ENCODE measurements at regions not wholly inside any gene's neighbourhood (a gene's known extent, or its start where the extent isn't known, plus 50 kb on each side); places are given as distances from the start of the nearest gene placed in this dataset.

GRCh38 chr11:109221190-109221589 is 200.8 kb upstream of the C11orf87 start:
- Histone ChIP-seq H3K4me3 (no peak overlapping the region), H3K27ac (no peak overlapping the region), H3K27me3 (no peaks in the 10 kb centered on the region), H3K36me3 (no peaks in the 10 kb centered on the region), H3K4me1 (no peaks in the 10 kb centered on the region), H3K9me3 (replicated peaks) (no peaks in the 10 kb centered on the region)
- DNase-seq = no peak

GRCh38 chr11:109222761-109223160 is 199.2 kb upstream of the C11orf87 start:
- no peak overlapping the region for H3K4me3 ChIP-seq
- H3K27ac ChIP-seq = no peak overlapping the region
- no peaks in the 10 kb centered on the region for H3K27me3 ChIP-seq
- no peaks in the 10 kb centered on the region for H3K9me3 ChIP-seq (replicated peaks)
- H3K36me3 ChIP-seq = no peaks in the 10 kb centered on the region
- DNase-seq = no peak
- H3K4me1 ChIP-seq = no peaks in the 10 kb centered on the region

- H3K9me3 ChIP-seq (replicated peaks) = no peaks in the 10 kb centered on the region
- no peaks in the 10 kb centered on the region for H3K27me3 ChIP-seq
- no peaks in the 10 kb centered on the region for H3K36me3 ChIP-seq
- no peak overlapping the region for H3K4me3 ChIP-seq
- DNase-seq = no peak
- no peak overlapping the region for H3K27ac ChIP-seq
- H3K4me1 ChIP-seq = no peaks in the 10 kb centered on the region
These were observed 198.5 kb upstream of the C11orf87 start for GRCh38 chr11:109223451-109223850.

- no peaks in the 10 kb centered on the region for H3K9me3 ChIP-seq (replicated peaks)
- H3K4me1 ChIP-seq = no peaks in the 10 kb centered on the region
- no peak overlapping the region for H3K4me3 ChIP-seq
- H3K27me3 ChIP-seq = no peaks in the 10 kb centered on the region
- DNase-seq = no peak
- no peaks in the 10 kb centered on the region for H3K36me3 ChIP-seq
- no peak overlapping the region for H3K27ac ChIP-seq
These were observed 192.3 kb upstream of the C11orf87 start for GRCh38 chr11:109229682-109230081.

- Histone ChIP-seq H3K27ac (no peak overlapping the region), H3K27me3 (no peaks in the 10 kb centered on the region), H3K36me3 (no peaks in the 10 kb centered on the region), H3K4me3 (no peak overlapping the region), H3K9me3 (replicated peaks) (no peaks in the 10 kb centered on the region), H3K4me1 (no peaks in the 10 kb centered on the region)
- DNase-seq = no peak
These were observed 185.8 kb upstream of the C11orf87 start for GRCh38 chr11:109236188-109236587.

GRCh38 chr11:109236696-109237095 is 185.3 kb upstream of the C11orf87 start:
- H3K27me3 ChIP-seq = no peaks in the 10 kb centered on the region
- H3K4me3 ChIP-seq = no peak overlapping the region
- no peaks in the 10 kb centered on the region for H3K9me3 ChIP-seq (replicated peaks)
- no peak overlapping the region for H3K27ac ChIP-seq
- H3K4me1 ChIP-seq = no peaks in the 10 kb centered on the region
- H3K36me3 ChIP-seq = no peaks in the 10 kb centered on the region
- DNase-seq = no peak

GRCh38 chr11:109237636-109238035 is 184.4 kb upstream of the C11orf87 start:
- peak in 1 of 2 experiments; percentile 1 for DNase-seq
- Histone ChIP-seq H3K27ac (no peak overlapping the region), H3K4me1 (no peaks in the 10 kb centered on the region), H3K9me3 (replicated peaks) (no peaks in the 10 kb centered on the region), H3K27me3 (no peaks in the 10 kb centered on the region), H3K36me3 (no peaks in the 10 kb centered on the region), H3K4me3 (no peak overlapping the region)

GRCh38 chr11:109241988-109242536 is 179.9 kb upstream of the C11orf87 start:
- Histone ChIP-seq H3K27ac (no peak overlapping the region), H3K9me3 (replicated peaks) (no peaks in the 10 kb centered on the region), H3K4me3 (no peak overlapping the region), H3K27me3 (no peaks in the 10 kb centered on the region), H3K4me1 (no peaks in the 10 kb centered on the region), H3K36me3 (no peaks in the 10 kb centered on the region)
- no peak for DNase-seq

- H3K27ac ChIP-seq = no peak overlapping the region
- H3K4me1 ChIP-seq = no peaks in the 10 kb centered on the region
- no peaks in the 10 kb centered on the region for H3K9me3 ChIP-seq (replicated peaks)
- no peak overlapping the region for H3K4me3 ChIP-seq
- no peak for DNase-seq
- no peaks in the 10 kb centered on the region for H3K36me3 ChIP-seq
- no peaks in the 10 kb centered on the region for H3K27me3 ChIP-seq
These were observed 174.9 kb upstream of the C11orf87 start for GRCh38 chr11:109247071-109247470.

GRCh38 chr11:109249597-109249996 is 172.4 kb upstream of the C11orf87 start:
- DNase-seq = no peak
- Histone ChIP-seq H3K4me3 (no peak overlapping the region), H3K36me3 (no peaks in the 10 kb centered on the region), H3K27ac (no peak overlapping the region), H3K4me1 (no peaks in the 10 kb centered on the region), H3K27me3 (no peaks in the 10 kb centered on the region), H3K9me3 (replicated peaks) (no peaks in the 10 kb centered on the region)

GRCh38 chr11:109251230-109251629 is 170.8 kb upstream of the C11orf87 start:
- DNase-seq = no peak
- Histone ChIP-seq H3K4me3 (no peak overlapping the region), H3K36me3 (no peaks in the 10 kb centered on the region)

GRCh38 chr11:109264128-109264527 is 157.9 kb upstream of the C11orf87 start:
- no peaks in the 10 kb centered on the region for H3K36me3 ChIP-seq
- H3K27ac ChIP-seq = no peak overlapping the region
- H3K4me3 ChIP-seq = no peak overlapping the region
- H3K4me1 ChIP-seq = no peaks in the 10 kb centered on the region
- DNase-seq = no peak
- no peaks in the 10 kb centered on the region for H3K9me3 ChIP-seq (replicated peaks)
- H3K27me3 ChIP-seq = no peaks in the 10 kb centered on the region

More at GRCh38 chr11:109251230-109251629, 170.8 kb upstream of the C11orf87 start:
- H3K4me1 ChIP-seq = no peaks in the 10 kb centered on the region
- H3K27ac ChIP-seq = no peak overlapping the region
- H3K27me3 ChIP-seq = no peaks in the 10 kb centered on the region
- no peaks in the 10 kb centered on the region for H3K9me3 ChIP-seq (replicated peaks)

GRCh38 chr11:109267293-109268095 is 154.5 kb upstream of the C11orf87 start:
- H3K36me3 ChIP-seq = no peaks in the 10 kb centered on the region
- no peak overlapping the region for H3K27ac ChIP-seq
- H3K4me3 ChIP-seq = no peak overlapping the region
- no peaks in the 10 kb centered on the region for H3K4me1 ChIP-seq
- H3K9me3 ChIP-seq (replicated peaks) = no peaks in the 10 kb centered on the region
- H3K27me3 ChIP-seq = no peaks in the 10 kb centered on the region
- no peak for DNase-seq

- H3K9me3 ChIP-seq (replicated peaks) = no peaks in the 10 kb centered on the region
- H3K36me3 ChIP-seq = no peaks in the 10 kb centered on the region
- no peak for DNase-seq
- no peaks in the 10 kb centered on the region for H3K27me3 ChIP-seq
- H3K27ac ChIP-seq = no peak overlapping the region
- no peak overlapping the region for H3K4me3 ChIP-seq
- no peaks in the 10 kb centered on the region for H3K4me1 ChIP-seq
These were observed 146.1 kb upstream of the C11orf87 start for GRCh38 chr11:109275931-109276330.

GRCh38 chr11:109285465-109285864 is 136.5 kb upstream of the C11orf87 start:
- DNase-seq = no peak
- no peaks in the 10 kb centered on the region for H3K27me3 ChIP-seq
- no peaks in the 10 kb centered on the region for H3K36me3 ChIP-seq
- no peaks in the 10 kb centered on the region for H3K4me1 ChIP-seq
- H3K4me3 ChIP-seq = no peak overlapping the region
- no peaks in the 10 kb centered on the region for H3K9me3 ChIP-seq (replicated peaks)
- no peak overlapping the region for H3K27ac ChIP-seq

GRCh38 chr11:109291553-109291952 is 130.4 kb upstream of the C11orf87 start:
- Histone ChIP-seq H3K4me3 (no peak overlapping the region), H3K36me3 (no peaks in the 10 kb centered on the region), H3K27me3 (no peaks in the 10 kb centered on the region), H3K4me1 (no peaks in the 10 kb centered on the region), H3K27ac (no peak overlapping the region), H3K9me3 (replicated peaks) (no peaks in the 10 kb centered on the region)
- no peak for DNase-seq

Data from SJCRH30 (cell line).